Bronchial epithelial cell (primary cell): ENCODE measurements at regions not wholly inside any gene's neighbourhood (a gene's known extent, or its start where the extent isn't known, plus 50 kb on each side); places are given as distances from the start of the nearest gene placed in this dataset.

Experiments used
- DNase-seq: peaks from one replicate; pipeline ENCODE4 v3.0.0-alpha.2; 2010; ENCODE audit warnings: low read depth
- FAIRE-seq: peaks from 2 replicates; lab custom pipeline; 2011; peaks lifted over from hg19 to GRCh38; lab: Jason Lieb, UNC
- H3K27me3 ChIP-seq: 2 replicates; pipeline ENCODE4 v1.5.1; 2011; ENCODE audit warnings: low read length; ENCODE audit not compliant: control insufficient read depth, insufficient read depth
- H3K36me3 ChIP-seq: 2 replicates; pipeline ENCODE4 v1.5.1; 2011; ENCODE audit warnings: low read length; ENCODE audit not compliant: control insufficient read depth, insufficient read depth
- H3K4me3 ChIP-seq: 2 replicates; pipeline ENCODE4 v1.5.1; 2011; ENCODE audit warnings: mild to moderate bottlenecking, low read depth, low read length, control low read depth
- CTCF ChIP-seq: IDR thresholded peaks from 2 replicates; pipeline ENCODE4 v1.5.1; 2011; ENCODE audit warnings: mild to moderate bottlenecking, moderate library complexity, low read length, control low read depth, inconsistent platforms; ENCODE audit not compliant: insufficient read depth, severe bottlenecking

- no peak for TF ChIP-seq CTCF
- no peak for FAIRE-seq
- Histone ChIP-seq H3K4me3 (no peak overlapping the region), H3K36me3 (no peaks in the 10 kb centered on the region), H3K27me3 (no peaks in the 10 kb centered on the region)
- DNase-seq, result no peak
Observed at GRCh38 chr5:52392321-52392720, 395.4 kb upstream of the ITGA1 start.

- no peaks in the 10 kb centered on the region for H3K27me3 ChIP-seq
- DNase-seq, result no peak
- FAIRE-seq, result no peak
Observed at GRCh38 chr5:52409835-52410234, 377.9 kb upstream of the ITGA1 start.

GRCh38 chr5:52419357-52419756 is 368.4 kb upstream of the ITGA1 start:
- H3K4me3 ChIP-seq, result no peak overlapping the region
- no peak for DNase-seq
- no peaks in the 10 kb centered on the region for H3K36me3 ChIP-seq
- no peak for FAIRE-seq
- H3K27me3 ChIP-seq, result no peaks in the 10 kb centered on the region
- TF ChIP-seq CTCF, result no peak

More at GRCh38 chr5:52409835-52410234, 377.9 kb upstream of the ITGA1 start:
- H3K4me3 ChIP-seq, result no peak overlapping the region
- no peaks in the 10 kb centered on the region for H3K36me3 ChIP-seq
- no peak for TF ChIP-seq CTCF

GRCh38 chr5:52427615-52428014 is 360.1 kb upstream of the ITGA1 start:
- Histone ChIP-seq H3K36me3 (no peaks in the 10 kb centered on the region), H3K27me3 (no peaks in the 10 kb centered on the region), H3K4me3 (no peak overlapping the region)
- TF ChIP-seq CTCF, result no peak
- FAIRE-seq (no peak), DNase-seq (no peak)

- DNase-seq, result no peak
- no peak for FAIRE-seq
Observed at GRCh38 chr5:52428977-52429489, 358.7 kb upstream of the ITGA1 start.

More at GRCh38 chr5:52428977-52429489, 358.7 kb upstream of the ITGA1 start:
- Histone ChIP-seq H3K27me3 (no peaks in the 10 kb centered on the region), H3K36me3 (no peaks in the 10 kb centered on the region), H3K4me3 (no peak overlapping the region)
- no peak for TF ChIP-seq CTCF
